AG04449 (cell line): ENCODE measurements at regions not wholly inside any gene's neighbourhood (a gene's known extent, or its start where the extent isn't known, plus 50 kb on each side); places are given as distances from the start of the nearest gene placed in this dataset.

ENCODE experiments used
- CTCF ChIA-PET: fragments of 350-600 bp; formaldehyde crosslinking; extraction: SDS; loops from one replicate; lab custom pipeline; 2021; ENCODE audit warnings: antibody characterized with exemption; lab: Yijun Ruan, JAX
- POLR2A ChIA-PET: fragments of 400-600, 350-600 bp; formaldehyde crosslinking; extraction: SDS; loops from one replicate; lab custom pipeline; 2020; ENCODE audit warnings: antibody characterized with exemption, inconsistent platforms; lab: Yijun Ruan, JAX
- DNase-seq: peaks from one replicate; pipeline ENCODE4 v3.0.0-alpha.2; 2010; ENCODE audit warnings: low read depth, low spot score
- H3K4me3 ChIP-seq: 2 replicates; pipeline ENCODE4 v1.5.1; 2011; ENCODE audit warnings: low read depth, mild to moderate bottlenecking, control low read depth, low read length
- CTCF ChIP-seq: IDR thresholded peaks from one replicate; pipeline ENCODE4 v1.5.1; 2011; ENCODE audit warnings: mild to moderate bottlenecking, moderate library complexity, low read length, control low read depth, inconsistent platforms; ENCODE audit not compliant: insufficient read depth; ENCODE audit errors: missing control alignments

- H3K4me3 ChIP-seq: no peak overlapping the region
- no peak for TF ChIP-seq CTCF
- no peak for DNase-seq
- POLR2A ChIA-PET: no interaction called here
- CTCF ChIA-PET: no interaction called here
Observed at GRCh38 chr13:78015782-78016181, 97.2 kb upstream of the EDNRB start.

GRCh38 chr13:78012046-78012445 lies 93.4 kb upstream of the EDNRB start:
- POLR2A ChIA-PET: no interaction called here

GRCh38 chr13:78004821-78005220 lies 86.2 kb upstream of the EDNRB start:
- POLR2A ChIA-PET: no interaction called here
- CTCF ChIA-PET: no interaction called here
- no peak for TF ChIP-seq CTCF

More at GRCh38 chr13:78012046-78012445, 93.4 kb upstream of the EDNRB start:
- TF ChIP-seq CTCF: no peak
- DNase-seq: no peak
- no peak overlapping the region for H3K4me3 ChIP-seq
- CTCF ChIA-PET: no interaction called here

GRCh38 chr13:77999746-78000145 lies 81.1 kb upstream of the EDNRB start:
- TF ChIP-seq CTCF: no peak
- no peak for DNase-seq
- CTCF ChIA-PET: no interaction called here
- H3K4me3 ChIP-seq: no peak overlapping the region
- POLR2A ChIA-PET: no interaction called here

More at GRCh38 chr13:78004821-78005220, 86.2 kb upstream of the EDNRB start:
- DNase-seq: no peak
- no peak overlapping the region for H3K4me3 ChIP-seq

- no peak for DNase-seq
- TF ChIP-seq CTCF: no peak
- no peak overlapping the region for H3K4me3 ChIP-seq
- CTCF ChIA-PET: no interaction called here
- POLR2A ChIA-PET: no interaction called here
Observed at GRCh38 chr13:77994166-77994565, 75.5 kb upstream of the EDNRB start.

- POLR2A ChIA-PET: no interaction called here
- no peak overlapping the region for H3K4me3 ChIP-seq
- CTCF ChIA-PET: no interaction called here
- TF ChIP-seq CTCF: no peak
- no peak for DNase-seq
Observed at GRCh38 chr13:77991003-77991402, 72.4 kb upstream of the EDNRB start.
